Hematopoietic multipotent progenitor cell treated with erythropoietin and hydrocortisone succinate and interleukin-3 and kit ligand, for 6 days (in vitro differentiated cells): ENCODE measurements at regions not wholly inside any gene's neighbourhood (a gene's known extent, or its start where the extent isn't known, plus 50 kb on each side); places are given as distances from the start of the nearest gene placed in this dataset.

ENCODE experiments used
- DNase-seq: peaks from one replicate; pipeline ENCODE4 v3.0.0-alpha.2; 2015

DNA sequence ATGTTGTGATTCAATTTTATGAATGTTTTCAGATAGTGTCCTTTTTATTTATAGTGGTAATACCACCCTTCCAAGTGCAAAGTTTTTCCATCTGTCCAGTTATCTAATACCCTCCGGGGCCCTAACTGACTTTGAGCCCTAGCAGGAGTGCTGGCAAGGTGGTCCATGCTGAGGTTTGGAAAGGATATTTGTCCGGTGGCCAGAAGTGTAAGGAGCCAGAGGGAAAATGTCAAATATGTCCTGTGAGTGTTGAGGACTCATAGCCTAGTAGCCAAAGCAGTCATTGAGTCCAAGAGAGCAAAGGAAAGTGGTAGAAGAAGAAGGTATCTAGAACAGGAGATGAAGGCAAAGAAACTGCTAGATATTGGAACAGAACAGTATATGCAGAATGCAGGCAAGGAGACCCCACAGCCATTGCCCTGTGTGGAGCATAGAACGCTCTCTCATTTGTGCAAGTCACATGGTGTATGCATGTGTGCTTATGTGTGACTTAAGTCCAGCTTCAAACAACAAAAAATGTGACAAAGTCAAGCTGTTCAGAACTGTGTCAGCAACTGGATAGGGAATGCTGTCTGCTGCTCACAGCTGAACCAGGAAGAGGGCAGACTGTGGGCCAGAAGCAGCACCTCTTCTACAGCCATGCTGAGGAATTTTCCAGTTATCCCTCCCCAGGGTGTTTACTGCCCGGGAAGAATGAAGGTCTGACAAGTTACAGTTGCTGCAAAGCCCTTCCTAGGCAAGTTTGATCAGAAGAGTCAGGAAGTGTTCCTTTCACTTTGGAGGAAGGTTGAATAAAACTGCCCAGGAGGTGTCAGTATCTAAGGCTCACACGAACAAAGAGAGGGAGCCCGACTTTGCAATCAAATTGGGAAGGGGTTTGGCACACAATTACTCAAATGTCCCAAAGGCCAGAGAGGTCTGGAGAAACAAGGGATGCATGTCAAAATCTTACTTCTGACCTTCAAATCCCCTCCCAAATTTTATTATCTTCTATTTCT is 463.3 kb upstream of the DMAC1 start:
- no peak for DNase-seq

DNA sequence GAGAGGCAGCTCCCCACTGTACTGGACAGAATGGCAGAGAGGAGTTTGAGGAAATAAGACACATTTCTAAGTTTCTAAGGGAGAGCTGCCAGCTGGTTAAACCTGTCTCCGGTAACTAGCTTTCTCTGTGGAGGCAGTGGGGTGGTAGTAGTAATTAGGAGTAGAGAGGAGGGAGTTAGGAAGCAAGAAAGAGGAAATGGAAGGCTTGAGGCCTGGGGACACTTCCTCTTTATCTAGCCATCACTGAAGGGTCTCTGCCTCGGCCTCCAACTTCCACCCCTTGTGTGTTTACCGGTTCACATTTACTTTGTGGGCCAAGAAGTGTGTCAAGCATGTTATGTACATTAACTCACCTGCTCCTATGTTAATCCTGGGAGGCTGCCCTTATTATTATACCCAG is 462.2 kb upstream of the DMAC1 start:
- DNase-seq: peak; percentile 5

- no peak for DNase-seq
These were observed 459.4 kb upstream of the DMAC1 start for GRCh38 chr9:8259028-8259427.

DNA sequence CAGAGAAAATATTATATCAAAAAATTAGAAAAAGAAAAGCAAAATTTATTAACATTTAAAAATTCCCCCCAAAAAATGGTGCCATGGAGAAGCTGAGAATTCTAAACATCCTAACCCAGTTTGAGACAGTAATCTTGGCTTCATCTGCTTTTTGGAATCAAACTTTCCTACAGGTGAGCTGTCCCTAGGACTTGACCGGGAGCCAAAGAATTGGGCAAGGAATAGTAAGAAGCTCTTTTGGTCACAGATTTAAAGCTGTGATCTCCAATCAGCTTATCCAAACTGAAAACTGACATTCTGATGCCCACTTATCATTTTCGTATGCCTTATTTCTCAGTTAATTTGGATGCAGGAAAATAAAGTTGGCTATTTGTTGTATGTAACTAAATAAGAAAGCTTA is 457.3 kb upstream of the DMAC1 start:
- DNase-seq: no peak

GRCh38 chr9:8255850-8256249 is 456.3 kb upstream of the DMAC1 start:
- no peak for DNase-seq

- DNase-seq: no peak
These were observed 455.0 kb upstream of the DMAC1 start for GRCh38 chr9:8254541-8254940.

DNA sequence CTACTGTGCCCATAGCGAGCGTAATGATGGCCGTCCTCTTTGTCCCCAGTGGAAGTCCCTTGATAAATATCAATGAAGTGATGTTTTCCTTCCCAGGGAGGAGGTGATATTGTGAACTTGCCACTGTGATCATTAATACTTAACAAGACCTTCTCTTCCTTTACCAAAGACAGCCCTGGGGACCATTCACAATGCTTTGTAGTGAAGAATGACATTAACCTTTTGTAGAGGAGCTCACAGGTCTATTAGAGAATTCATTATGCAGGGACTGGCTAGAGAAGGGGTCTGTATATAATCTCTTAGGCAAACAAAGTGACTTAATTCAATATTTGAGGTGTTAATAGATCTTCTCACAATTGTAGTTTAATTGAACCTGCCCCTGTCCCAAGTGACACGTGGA is 452.9 kb upstream of the DMAC1 start:
- DNase-seq: no peak

DNA sequence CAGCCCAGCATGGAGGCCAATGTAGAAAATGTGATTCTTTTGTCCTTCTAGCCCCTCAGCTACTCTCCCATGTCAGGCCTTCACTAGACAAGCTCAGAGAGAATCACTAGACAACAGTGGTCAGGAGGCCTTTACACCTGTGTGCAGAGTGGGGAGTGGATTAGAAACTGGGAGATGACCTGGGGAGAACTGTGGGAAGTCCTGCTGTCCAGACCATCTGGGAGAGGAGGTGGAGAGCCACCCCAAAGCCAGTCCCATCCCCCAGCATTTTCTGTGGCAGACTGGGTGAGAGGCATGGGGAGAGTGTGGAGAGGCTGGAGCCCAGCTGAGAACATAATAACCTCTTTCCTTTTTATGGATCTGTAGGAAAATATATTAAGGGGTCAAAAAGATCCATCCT is 452.0 kb upstream of the DMAC1 start:
- DNase-seq: no peak

DNA sequence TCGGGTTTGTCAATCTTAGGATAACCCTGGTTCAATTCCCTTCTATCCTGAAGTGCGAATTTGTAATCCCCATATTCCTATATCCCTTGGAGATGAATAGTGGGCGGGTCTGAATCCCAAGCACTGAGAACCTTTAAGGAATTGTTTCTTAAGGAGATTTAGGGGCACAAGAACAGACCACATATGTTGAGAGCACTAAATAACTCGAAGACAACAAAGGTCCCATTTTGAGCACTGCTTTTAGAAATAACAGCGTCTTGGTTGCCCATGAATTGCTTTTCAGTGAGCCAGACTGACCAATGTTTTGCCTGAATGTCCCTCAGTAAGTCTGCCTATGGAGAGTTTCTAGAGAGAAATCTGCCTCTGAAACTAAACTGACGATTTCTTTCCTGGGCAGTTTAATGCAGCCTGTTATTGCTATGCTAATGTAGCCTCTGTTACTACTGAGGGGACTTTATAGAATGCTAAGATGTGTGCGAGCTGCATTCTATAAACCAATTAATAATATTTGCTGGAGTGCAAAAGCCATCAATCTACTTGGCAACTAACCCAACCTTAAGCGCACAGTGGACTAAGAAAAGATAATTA is 445.0 kb upstream of the DMAC1 start:
- no peak for DNase-seq

GRCh38 chr9:8241201-8241600 is 441.6 kb upstream of the DMAC1 start:
- DNase-seq: no peak

DNA sequence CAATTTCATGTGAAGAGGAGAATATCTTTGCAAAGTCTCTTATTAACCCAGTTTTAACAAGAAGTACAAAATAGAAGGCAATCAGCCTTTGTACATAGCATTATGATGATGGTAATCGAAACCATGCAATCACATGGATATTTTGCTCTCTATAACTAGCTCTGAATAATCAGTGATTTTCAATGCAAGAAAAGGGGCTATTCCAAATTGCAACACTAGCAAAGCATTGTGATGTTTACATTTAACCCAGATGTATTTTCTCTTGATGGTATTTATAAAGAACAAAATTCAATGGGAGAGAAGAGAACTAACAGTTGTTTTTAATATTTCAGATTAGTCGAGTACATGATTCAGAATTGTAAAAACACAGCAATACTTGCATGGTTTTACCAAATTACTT is 437.5 kb upstream of the DMAC1 start:
- DNase-seq: no peak

GRCh38 chr9:8235489-8235888 is 435.9 kb upstream of the DMAC1 start:
- DNase-seq: no peak

DNA sequence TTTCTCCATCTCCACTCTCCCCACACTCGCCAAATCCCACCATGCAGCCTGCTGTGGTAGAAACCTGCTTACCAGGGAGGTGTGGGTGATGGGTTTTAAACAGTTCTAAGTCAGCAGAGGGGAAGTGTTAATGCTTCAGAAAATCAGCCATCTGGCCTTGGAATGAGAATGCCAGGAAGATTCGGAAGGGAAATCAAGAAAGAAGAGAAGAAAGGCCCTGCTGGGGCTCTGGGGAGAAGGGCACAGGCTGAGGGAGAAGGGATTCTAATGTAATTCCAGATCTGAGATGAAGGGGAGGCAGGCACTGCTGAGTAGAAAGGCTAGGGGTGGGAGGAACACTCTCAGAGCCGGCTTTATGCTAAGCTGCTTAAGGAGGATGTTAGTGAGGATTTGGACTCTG is 434.7 kb upstream of the DMAC1 start:
- no peak for DNase-seq

DNA sequence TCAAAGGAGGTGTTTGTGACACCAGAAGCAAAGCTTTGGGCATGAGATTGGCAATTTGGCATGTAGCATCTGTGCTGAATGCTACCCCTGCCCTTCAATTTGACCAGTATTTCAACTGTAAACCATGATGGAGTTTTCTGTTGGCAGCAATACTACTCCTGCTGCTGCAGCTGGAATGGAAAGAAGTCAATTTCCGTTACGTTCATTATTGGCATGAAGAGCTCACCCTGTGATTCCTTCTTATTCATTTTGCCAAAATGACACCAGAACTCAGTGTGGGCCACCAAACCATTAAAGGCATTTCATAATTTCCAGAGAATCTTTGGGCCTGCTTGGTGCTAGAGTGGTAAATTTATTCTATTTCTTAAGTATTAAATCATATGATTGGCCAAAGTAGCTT is 433.1 kb upstream of the DMAC1 start:
- no peak for DNase-seq

DNA sequence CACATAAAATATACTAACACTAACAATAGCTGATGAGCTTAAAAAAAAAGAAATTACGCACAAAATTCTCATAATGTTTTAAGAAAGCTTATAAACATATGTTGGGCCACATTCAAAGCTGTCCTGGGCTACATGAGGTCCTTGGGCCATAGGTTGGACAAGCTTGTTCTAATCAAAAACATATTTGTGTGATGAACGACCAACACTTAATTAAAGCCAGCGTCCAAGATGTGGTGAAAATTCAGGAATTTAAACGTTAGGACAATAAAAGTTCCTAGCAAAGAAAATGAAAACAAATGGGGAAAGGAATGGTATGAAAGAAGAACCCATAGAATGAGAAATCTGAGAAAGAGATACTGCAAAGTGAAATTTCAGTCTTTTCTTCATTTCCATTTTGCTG is 429.6 kb upstream of the DMAC1 start:
- DNase-seq: no peak

DNA sequence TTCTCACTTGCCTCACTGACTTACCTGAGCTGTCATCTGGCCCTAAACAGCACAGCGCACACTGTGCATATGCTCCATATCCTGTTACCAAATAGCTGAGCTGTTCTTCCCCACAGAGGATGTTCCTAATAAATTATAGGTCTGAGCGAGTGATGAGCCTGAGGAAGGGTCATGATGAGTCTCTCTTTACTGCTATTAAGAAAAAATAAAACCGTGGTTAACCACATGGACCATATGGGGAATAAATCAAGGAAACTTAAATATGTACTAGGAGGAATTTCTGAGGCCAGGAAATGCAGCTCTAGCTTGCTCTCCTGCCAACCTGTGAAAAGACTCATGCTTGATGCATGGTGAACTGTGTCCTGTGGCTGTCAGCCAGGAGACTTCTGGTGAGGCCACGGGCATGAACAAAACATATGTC is 424.8 kb upstream of the DMAC1 start:
- DNase-seq: no peak

DNA sequence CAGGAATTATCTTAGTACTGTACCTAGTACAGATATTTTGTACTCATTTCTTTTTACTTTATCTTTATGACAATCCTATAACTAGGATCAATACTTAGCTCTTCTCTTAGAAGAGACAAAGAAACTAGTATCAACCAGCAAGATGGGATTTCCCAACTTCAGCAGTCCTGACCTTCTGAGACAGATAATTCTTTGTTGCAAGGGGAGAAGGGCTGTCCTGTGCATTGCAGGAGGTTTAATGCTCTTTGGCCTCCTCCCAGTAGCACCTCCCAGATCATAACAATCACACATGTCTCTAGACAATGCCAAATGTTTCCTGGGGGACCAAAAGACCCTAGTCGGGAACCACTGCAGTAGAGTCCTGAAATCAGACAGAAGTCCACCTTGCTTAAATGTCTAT is 424.3 kb upstream of the DMAC1 start:
- DNase-seq: no peak

- DNase-seq: no peak
These were observed 421.9 kb upstream of the DMAC1 start for GRCh38 chr9:8221462-8221861.

DNA sequence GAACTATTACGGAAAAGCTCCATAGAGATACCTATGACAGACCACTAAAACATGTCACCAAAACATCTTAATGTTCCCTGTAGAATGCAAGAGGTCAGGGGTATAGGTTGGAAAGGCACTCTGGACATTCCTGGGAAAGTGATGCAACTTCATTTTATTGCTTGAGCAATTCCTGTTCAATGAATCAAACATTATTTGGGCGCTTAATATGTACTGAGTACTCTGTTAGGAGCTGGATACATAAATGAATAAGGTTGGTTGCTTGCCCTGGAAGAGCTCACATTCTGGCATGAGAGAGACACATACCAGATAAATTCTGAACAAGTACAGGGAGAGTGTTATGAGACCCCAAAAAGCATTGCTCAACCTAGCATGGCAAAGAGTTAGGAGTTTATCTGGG is 408.9 kb upstream of the DMAC1 start:
- no peak for DNase-seq

DNA sequence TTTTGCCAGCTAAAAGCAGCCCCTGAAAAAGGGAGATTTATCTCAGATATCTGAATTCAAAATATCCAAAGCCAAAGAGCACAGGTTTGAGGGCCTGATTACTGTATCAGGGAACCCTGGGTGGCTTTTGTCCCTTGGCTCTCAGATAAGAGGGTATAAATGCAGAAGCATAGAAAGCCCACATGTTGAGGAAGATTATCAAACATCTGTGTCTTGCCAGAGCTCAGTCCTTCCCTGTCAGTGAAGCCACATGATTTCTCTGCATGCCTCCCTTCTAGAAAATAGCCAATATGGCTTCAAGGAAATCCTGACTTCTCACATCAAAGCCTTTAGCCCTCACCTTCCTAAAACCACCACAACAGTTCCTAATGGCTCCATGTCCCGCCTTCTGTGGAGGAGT is 408.0 kb upstream of the DMAC1 start:
- DNase-seq: peak; percentile 14

DNA sequence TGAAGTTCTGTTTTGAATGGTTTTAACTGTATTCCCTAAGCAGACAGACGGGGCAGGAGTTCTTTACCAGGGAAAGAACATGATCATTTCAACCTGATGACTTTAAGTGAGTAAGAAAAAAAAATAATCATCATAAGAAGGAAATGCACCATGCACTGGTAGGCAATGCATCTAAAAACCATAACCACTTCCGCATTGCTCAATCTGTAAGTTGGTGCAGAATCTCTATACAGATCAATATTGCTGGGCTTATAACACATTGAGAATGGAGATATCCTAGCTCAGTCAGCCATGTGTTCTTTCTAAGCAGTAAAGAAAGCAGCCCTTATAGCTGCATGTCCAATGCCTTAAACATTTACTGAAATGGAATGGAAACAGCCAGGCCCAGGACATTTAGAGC is 407.1 kb upstream of the DMAC1 start:
- DNase-seq: peak; percentile 40

DNA sequence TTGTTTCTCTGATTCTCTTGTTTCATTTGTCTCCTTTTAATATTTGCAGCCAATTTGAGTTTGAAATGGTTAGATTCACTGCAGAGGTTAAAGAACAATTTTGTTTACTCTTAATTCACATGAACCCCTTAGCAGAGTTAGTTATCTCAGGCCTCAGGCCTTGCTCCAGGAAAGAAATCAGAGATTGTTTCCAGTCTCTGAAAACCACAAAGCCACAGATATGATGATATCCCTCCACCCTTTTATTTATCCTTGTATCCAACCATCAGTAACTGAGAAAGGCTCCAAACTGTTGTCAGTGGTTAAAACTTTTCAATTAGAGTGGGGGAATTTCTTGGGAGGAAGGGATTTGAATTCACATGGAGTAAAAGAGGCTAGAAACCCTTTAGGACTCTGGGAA is 406.0 kb upstream of the DMAC1 start:
- DNase-seq: peak; percentile 17

GRCh38 chr9:8189881-8190280 is 390.3 kb upstream of the DMAC1 start:
- no peak for DNase-seq

GRCh38 chr9:8188723-8189407 is 389.3 kb upstream of the DMAC1 start:
- DNase-seq: no peak
